K562 (cell line): ENCODE measurements at regions not wholly inside any gene's neighbourhood (a gene's known extent, or its start where the extent isn't known, plus 50 kb on each side); places are given as distances from the start of the nearest gene placed in this dataset.
"Not testable (repeated sequence)": the region's sequence is repeated elsewhere in the genome, so short reads cannot be mapped to it uniquely, and the experiment has no call there.

Experiments
- ATAC-seq: fragments of 200-7000 bp; cut with Tn5 transposase; 3 replicates; pipeline ENCODE4 v1.9.1; 2020; ENCODE audit warnings: moderate library complexity
- BruUV-seq: library from RNA; stranded (reverse); fragments of 400-500 nt; replicated peaks from 2 replicates; lab custom pipeline; 2021; lab: Mats Ljungman, UMichigan
- CTCF ChIA-PET: fragments of 300-600 bp; formaldehyde crosslinking; extraction: SDS; loops from one replicate; lab custom pipeline; 2021; ENCODE audit warnings: low intra/inter-chr PET ratio; lab: Yijun Ruan, JAX
- POLR2A ChIA-PET: fragments of 300-600, 350-650 bp; sonication (Branson Sonifier 250); formaldehyde crosslinking; extraction: SDS; loops from one replicate; lab custom pipeline; 2021; ENCODE audit warnings: antibody characterized with exemption, inconsistent platforms; lab: Yijun Ruan, JAX
- DNase-seq, 4 experiments: peaks; one replicate each; pipeline versions ENCODE4 v3.0.0 to v3.0.0-alpha.2; 2011 to 2018; ENCODE audit warnings: low spot score in 3 of 4, mixed read lengths in 3 of 4; ENCODE audit errors: extremely low read depth in 1 of 4
- FAIRE-seq: peaks from 2 replicates; lab custom pipeline; 2011; peaks lifted over from hg19 to GRCh38; lab: Jason Lieb, UNC
- H2AFZ ChIP-seq: 2 replicates; pipeline ENCODE4 v1.6.0; 2011; ENCODE audit warnings: low read depth, low read length, control low read depth, inconsistent platforms
- H3K27ac ChIP-seq: fragments of 200-600 bp; 3 replicates; pipeline ENCODE4 v1.8.0; 2011; ENCODE audit warnings: low read depth, mild to moderate bottlenecking, control low read depth, inconsistent platforms, low read length, moderate library complexity, mixed read lengths; ENCODE audit errors: extremely low read depth
- H3K27me3 ChIP-seq, 2 experiments: fragments of 300-600 bp in 1 of 2; 2 replicates in 1 of 2; 3 replicates in 1 of 2; pipeline versions ENCODE4 v1.6.0 to v1.8.0; 2011; ENCODE audit warnings: inconsistent platforms in 2 of 2, low read length in 2 of 2, mild to moderate bottlenecking in 1 of 2, mixed read lengths in 1 of 2, moderate library complexity in 1 of 2; ENCODE audit not compliant: control insufficient read depth in 2 of 2, insufficient read depth in 2 of 2
- H3K36me3 ChIP-seq: fragments of 300-600 bp; 3 replicates; pipeline ENCODE4 v1.8.0; 2011; ENCODE audit warnings: mild to moderate bottlenecking, low read length, inconsistent platforms; ENCODE audit not compliant: control insufficient read depth, insufficient read depth
- H3K4me1 ChIP-seq, 2 experiments: fragments of 200-600 bp in 1 of 2; replicated peaks in 1 of 2; 2 replicates in 1 of 2; 3 replicates in 1 of 2; pipeline versions ENCODE4 v1.5.1 to v1.8.0; 2011; ENCODE audit warnings: inconsistent platforms in 2 of 2, low read length in 2 of 2, mild to moderate bottlenecking in 1 of 2, mixed read lengths in 1 of 2, moderate library complexity in 1 of 2; ENCODE audit not compliant: control insufficient read depth in 2 of 2, insufficient read depth in 2 of 2
- H3K4me2 ChIP-seq: 2 replicates; pipeline ENCODE4 v1.6.1; 2011; ENCODE audit warnings: low read length, control low read depth, inconsistent platforms, mixed read lengths; ENCODE audit not compliant: insufficient read depth
- H3K4me3 ChIP-seq: fragments of 200-600 bp; sonication (generic), shearing (Covaris generic); 2 replicates; pipeline ENCODE4 v1.5.1; 2016; ENCODE audit warnings: control low read depth, inconsistent platforms
- H3K79me2 ChIP-seq: fragments of 200-600 bp; 3 replicates; pipeline ENCODE4 v1.8.0; 2011; ENCODE audit warnings: low read length, inconsistent platforms; ENCODE audit not compliant: control insufficient read depth, insufficient read depth
- H3K9ac ChIP-seq, 2 experiments: 2 replicates each; pipeline versions ENCODE4 v1.6.0 to v1.6.1; 2011; ENCODE audit warnings: low read depth in 2 of 2, low read length in 2 of 2, control low read depth in 1 of 2, inconsistent platforms in 1 of 2, mild to moderate bottlenecking in 1 of 2, mixed read lengths in 1 of 2; ENCODE audit not compliant: insufficient read depth in 1 of 2
- H3K9me1 ChIP-seq: one replicate; pipeline ENCODE4 v1.6.0; 2011; ENCODE audit warnings: inconsistent platforms, mild to moderate bottlenecking, low read length, moderate library complexity; ENCODE audit not compliant: control insufficient read depth, insufficient read depth
- H3K9me3 ChIP-seq: replicated peaks from 2 replicates; pipeline ENCODE4 v1.5.1; 2011; ENCODE audit warnings: low read depth, low read length, inconsistent platforms; ENCODE audit not compliant: control insufficient read depth, insufficient read depth
- H4K20me1 ChIP-seq: replicated peaks from 2 replicates; pipeline ENCODE4 v1.6.1; 2011; ENCODE audit warnings: low read length, inconsistent platforms, mixed read lengths; ENCODE audit not compliant: control insufficient read depth, insufficient read depth
- WGBS: fragments of 100-300 bp; shearing (Covaris generic); methylation state at CpG from one replicate; pipeline ENCODE4 v1.1.6; 2016; ENCODE audit warnings: low coverage, mixed read lengths; ENCODE audit not compliant: insufficient coverage; ENCODE audit errors: missing lambda C conversion rate; 5-methylcytosine and 5-hydroxymethylcytosine counted together
- in situ Hi-C: fragments of 300-500 bp; cut with MboI; formaldehyde crosslinking; loops from 4 replicates; pipeline ENCODE4 v1.15.0; 2018; ENCODE audit warnings: inconsistent platforms, mixed read lengths
- intact Hi-C: fragments of 100-400 bp; cut with micrococcal nuclease; formaldehyde crosslinking; loops from 2 replicates; pipeline ENCODE4 v1.14.2; 2022

- not testable (repeated sequence) for ATAC-seq, FAIRE-seq
These were observed 774.6 kb downstream of the TMEM121 start for GRCh38 chr14:106300951-106301510.

GRCh38 chr14:106301609-106302008 lies 775.2 kb downstream of the TMEM121 start:
- 0% methylated on average over 4 of the region's 4 CpGs for WGBS
- intact Hi-C loops, BruUV-seq, ATAC-seq, H3K9me3 ChIP-seq, H3K9me1 ChIP-seq, H2AFZ ChIP-seq, CTCF ChIA-PET, POLR2A ChIA-PET, H3K27me3 ChIP-seq, H4K20me1 ChIP-seq, H3K36me3 ChIP-seq, FAIRE-seq, H3K4me3 ChIP-seq, H3K79me2 ChIP-seq, H3K27ac ChIP-seq, H3K4me1 ChIP-seq, in situ Hi-C loops, DNase-seq, H3K9ac ChIP-seq, H3K4me2 ChIP-seq: not testable (repeated sequence)

More at GRCh38 chr14:106300951-106301510, 774.6 kb downstream of the TMEM121 start:
- H4K20me1 ChIP-seq, H3K27ac ChIP-seq, H3K4me3 ChIP-seq, CTCF ChIA-PET, H2AFZ ChIP-seq, H3K27me3 ChIP-seq, H3K9me3 ChIP-seq, DNase-seq, POLR2A ChIA-PET, H3K4me2 ChIP-seq, H3K79me2 ChIP-seq, H3K9me1 ChIP-seq, H3K36me3 ChIP-seq, in situ Hi-C loops, BruUV-seq, H3K4me1 ChIP-seq, H3K9ac ChIP-seq, intact Hi-C loops: not testable (repeated sequence)
- WGBS, result 5% methylated on average over 2 of the region's 2 CpGs
